ENCODE measurements at regions not wholly inside any gene's neighbourhood (a gene's known extent, or its start where the extent isn't known, plus 50 kb on each side); places are given as distances from the start of the nearest gene placed in this dataset.
"Not testable (repeated sequence)": the region's sequence is repeated elsewhere in the genome, so short reads cannot be mapped to it uniquely, and the experiment has no call there.

DNA sequence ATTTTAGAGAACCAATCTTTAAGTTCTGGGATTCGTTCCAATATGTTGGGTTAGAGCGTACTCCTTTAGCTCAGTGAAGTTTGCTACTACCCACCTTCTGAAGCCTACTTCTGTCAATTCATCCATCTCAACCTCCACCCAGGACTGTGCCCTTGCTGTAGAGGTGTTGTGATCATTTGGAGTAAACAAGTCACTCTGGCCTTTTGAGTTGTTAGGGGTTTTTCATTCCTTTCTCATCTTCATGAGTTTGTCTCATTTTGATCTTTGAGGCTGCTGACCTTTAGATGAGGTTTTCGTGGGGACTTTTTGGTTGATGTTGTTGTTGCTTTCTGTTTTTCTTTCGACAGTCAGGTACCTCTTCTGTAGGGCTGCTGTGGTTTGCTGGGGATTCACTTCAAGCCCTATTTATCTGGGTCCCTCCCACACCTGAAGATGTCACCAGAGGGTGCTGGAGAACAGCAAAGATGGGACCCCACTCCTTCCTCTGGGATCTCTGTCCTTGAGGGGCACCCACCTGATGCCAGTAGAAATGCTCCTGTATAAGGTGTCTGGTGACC is 158.4 kb downstream of the ANKRD36B start:
- H3K4me3 ChIP-seq (ENCODE audit: low read depth, low read length); H4K91ac ChIP-seq (ENCODE audit: low read depth, low read length); H2AFZ ChIP-seq (ENCODE audit: insufficient read depth, low read length, poor library complexity); H2BK5ac ChIP-seq (ENCODE audit: low read depth, low read length, poor library complexity); H3K27ac ChIP-seq (ENCODE audit: low read depth, low read length); H3K23ac ChIP-seq (ENCODE audit: low read length); H2BK120ac ChIP-seq (ENCODE audit: insufficient read depth, low read length, poor library complexity); H3K36me3 ChIP-seq (ENCODE audit: control insufficient read depth in 1 of 2, insufficient read depth in 2 of 2, low read length in 2 of 2); DNase-seq; H2BK12ac ChIP-seq (ENCODE audit: low read length); H3K4me2 ChIP-seq (ENCODE audit: low read length); H4K12ac ChIP-seq (ENCODE audit: low read depth, low read length); H4K8ac ChIP-seq (ENCODE audit: low read depth, low read length); H3K18ac ChIP-seq (ENCODE audit: low read length); H3K4me1 ChIP-seq (ENCODE audit: control insufficient read depth in 1 of 2, insufficient read depth in 2 of 2, low read length in 2 of 2); H3K9me3 ChIP-seq (ENCODE audit: insufficient read depth, low read depth, low read length); H3K79me1 ChIP-seq (ENCODE audit: low read length); H3K27me3 ChIP-seq (ENCODE audit: insufficient read depth, low read length); H3K14ac ChIP-seq (ENCODE audit: low read length); H3K4ac ChIP-seq (ENCODE audit: low read depth, low read length); H3K79me2 ChIP-seq (ENCODE audit: control insufficient read depth, insufficient read depth, low read length, poor library complexity); H3K9ac ChIP-seq (ENCODE audit: low read length); H2AK5ac ChIP-seq (ENCODE audit: low read length): not testable (repeated sequence)
- no CpG with 5 or more reads among the region's 4 CpGs for WGBS (ENCODE audit: extremely low coverage, insufficient coverage, insufficient read length)

DNA sequence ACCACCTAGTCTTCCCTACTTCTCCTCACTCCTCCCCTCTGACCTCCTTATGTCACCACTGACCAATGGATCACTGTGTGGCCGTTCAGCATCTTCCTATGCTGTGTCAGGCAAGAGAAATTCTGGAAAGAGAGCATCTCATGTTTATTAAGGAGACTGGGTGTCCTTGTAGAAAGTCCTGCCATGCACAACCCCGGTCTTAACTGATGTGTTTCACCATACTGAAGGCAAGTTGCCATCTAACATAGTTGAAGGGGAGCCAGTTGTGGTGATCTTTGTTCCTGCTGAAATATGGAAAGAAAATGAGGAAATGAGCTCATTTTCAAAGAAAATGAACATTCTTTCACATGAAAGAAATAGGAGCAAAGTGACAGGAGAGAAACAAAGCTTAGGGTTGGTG is 167.3 kb downstream of the ANKRD36B start:
- not testable (repeated sequence) for H3K27ac ChIP-seq (ENCODE audit: low read depth, low read length); H3K27me3 ChIP-seq (ENCODE audit: insufficient read depth, low read length); H4K8ac ChIP-seq (ENCODE audit: low read depth, low read length); H3K4me1 ChIP-seq (ENCODE audit: control insufficient read depth in 1 of 2, insufficient read depth in 2 of 2, low read length in 2 of 2); H3K4ac ChIP-seq (ENCODE audit: low read depth, low read length); H3K14ac ChIP-seq (ENCODE audit: low read length); H2AK5ac ChIP-seq (ENCODE audit: low read length); H3K4me2 ChIP-seq (ENCODE audit: low read length); H4K12ac ChIP-seq (ENCODE audit: low read depth, low read length); H3K23ac ChIP-seq (ENCODE audit: low read length); H2AFZ ChIP-seq (ENCODE audit: insufficient read depth, low read length, poor library complexity); H3K4me3 ChIP-seq (ENCODE audit: low read depth, low read length); H2BK5ac ChIP-seq (ENCODE audit: low read depth, low read length, poor library complexity); DNase-seq; H2BK12ac ChIP-seq (ENCODE audit: low read length); H3K79me2 ChIP-seq (ENCODE audit: control insufficient read depth, insufficient read depth, low read length, poor library complexity); H3K9me3 ChIP-seq (ENCODE audit: insufficient read depth, low read depth, low read length); H3K79me1 ChIP-seq (ENCODE audit: low read length); H2BK120ac ChIP-seq (ENCODE audit: insufficient read depth, low read length, poor library complexity); H3K36me3 ChIP-seq (ENCODE audit: control insufficient read depth in 1 of 2, insufficient read depth in 2 of 2, low read length in 2 of 2); H3K9ac ChIP-seq (ENCODE audit: low read length); H3K18ac ChIP-seq (ENCODE audit: low read length); H4K91ac ChIP-seq (ENCODE audit: low read depth, low read length)
- no CpG with 5 or more reads among the region's 2 CpGs for WGBS (ENCODE audit: extremely low coverage, insufficient coverage, insufficient read length)

DNA sequence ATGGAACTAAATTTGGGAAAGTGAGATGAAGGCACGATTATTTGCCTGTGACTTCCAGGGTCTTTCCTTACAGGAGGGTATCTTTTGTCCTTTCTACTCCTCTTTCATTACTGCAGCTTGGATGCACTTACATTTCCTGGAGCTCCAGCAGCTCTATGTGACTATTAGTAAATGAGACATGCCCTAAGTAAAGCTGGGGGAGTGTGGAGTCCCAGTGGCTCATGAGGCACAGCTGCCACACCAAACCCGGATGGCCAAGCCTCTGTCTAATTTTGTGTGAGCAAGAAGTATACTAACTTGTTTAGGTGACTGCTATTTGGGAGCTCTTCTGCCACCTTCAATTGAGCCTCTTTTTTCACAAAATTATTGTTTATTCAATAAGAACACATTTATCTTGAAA is 183.3 kb downstream of the ANKRD36B start:
- H3K14ac ChIP-seq (ENCODE audit: low read length); H2AK5ac ChIP-seq (ENCODE audit: low read length); H2AFZ ChIP-seq (ENCODE audit: insufficient read depth, low read length, poor library complexity); H4K8ac ChIP-seq (ENCODE audit: low read depth, low read length); H2BK120ac ChIP-seq (ENCODE audit: insufficient read depth, low read length, poor library complexity); H3K9me3 ChIP-seq (ENCODE audit: insufficient read depth, low read depth, low read length); H3K4ac ChIP-seq (ENCODE audit: low read depth, low read length); H3K36me3 ChIP-seq (ENCODE audit: control insufficient read depth in 1 of 2, insufficient read depth in 2 of 2, low read length in 2 of 2); H4K91ac ChIP-seq (ENCODE audit: low read depth, low read length); H2BK12ac ChIP-seq (ENCODE audit: low read length); H2BK5ac ChIP-seq (ENCODE audit: low read depth, low read length, poor library complexity); H3K79me2 ChIP-seq (ENCODE audit: control insufficient read depth, insufficient read depth, low read length, poor library complexity); DNase-seq; H3K79me1 ChIP-seq (ENCODE audit: low read length); H3K27me3 ChIP-seq (ENCODE audit: insufficient read depth, low read length); H3K9ac ChIP-seq (ENCODE audit: low read length); H3K4me2 ChIP-seq (ENCODE audit: low read length); H3K18ac ChIP-seq (ENCODE audit: low read length); H4K12ac ChIP-seq (ENCODE audit: low read depth, low read length); H3K4me1 ChIP-seq (ENCODE audit: control insufficient read depth in 1 of 2, insufficient read depth in 2 of 2, low read length in 2 of 2); H3K27ac ChIP-seq (ENCODE audit: low read depth, low read length); H3K4me3 ChIP-seq (ENCODE audit: low read depth, low read length); H3K23ac ChIP-seq (ENCODE audit: low read length): not testable (repeated sequence)
- whole genome bisulfite sequencing (ENCODE audit: extremely low coverage, insufficient coverage, insufficient read length): no CpG with 5 or more reads among the region's 2 CpGs

DNA sequence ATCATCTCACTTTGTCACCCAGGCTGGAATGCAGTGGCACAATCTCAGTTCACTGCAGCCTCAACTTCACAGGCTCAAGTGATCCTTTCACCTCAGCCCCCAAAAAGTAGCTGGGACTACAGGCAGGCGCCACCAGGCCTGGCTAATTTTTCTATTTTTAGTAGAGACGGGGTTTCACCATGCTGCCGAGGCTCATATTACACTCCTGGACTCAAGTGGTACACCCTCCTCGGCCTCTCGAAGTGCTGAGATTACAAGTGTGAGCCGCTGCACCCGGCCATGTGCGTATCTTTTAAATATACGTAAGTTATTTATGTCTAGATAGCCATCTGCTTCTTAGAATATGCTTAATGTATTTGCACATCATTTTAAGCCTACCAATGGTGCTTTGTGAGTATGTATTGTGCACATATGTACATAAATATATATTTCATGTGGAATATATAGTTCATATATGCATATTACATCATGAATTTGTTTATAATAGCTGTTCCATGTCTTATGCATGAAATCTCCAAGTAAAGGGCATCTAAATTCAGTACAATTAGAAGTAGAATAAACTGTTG is 184.4 kb downstream of the ANKRD36B start:
- H2BK12ac ChIP-seq (ENCODE audit: low read length); H3K4me2 ChIP-seq (ENCODE audit: low read length); H4K12ac ChIP-seq (ENCODE audit: low read depth, low read length); DNase-seq; H3K4me3 ChIP-seq (ENCODE audit: low read depth, low read length); H3K79me1 ChIP-seq (ENCODE audit: low read length); H3K27me3 ChIP-seq (ENCODE audit: insufficient read depth, low read length); H2AK5ac ChIP-seq (ENCODE audit: low read length); H3K4me1 ChIP-seq (ENCODE audit: control insufficient read depth in 1 of 2, insufficient read depth in 2 of 2, low read length in 2 of 2); H2AFZ ChIP-seq (ENCODE audit: insufficient read depth, low read length, poor library complexity); H3K9ac ChIP-seq (ENCODE audit: low read length); H3K4ac ChIP-seq (ENCODE audit: low read depth, low read length); H4K8ac ChIP-seq (ENCODE audit: low read depth, low read length); H3K79me2 ChIP-seq (ENCODE audit: control insufficient read depth, insufficient read depth, low read length, poor library complexity); H2BK120ac ChIP-seq (ENCODE audit: insufficient read depth, low read length, poor library complexity); H4K91ac ChIP-seq (ENCODE audit: low read depth, low read length); H3K18ac ChIP-seq (ENCODE audit: low read length); H3K14ac ChIP-seq (ENCODE audit: low read length); H3K36me3 ChIP-seq (ENCODE audit: control insufficient read depth in 1 of 2, insufficient read depth in 2 of 2, low read length in 2 of 2); H3K23ac ChIP-seq (ENCODE audit: low read length); H3K9me3 ChIP-seq (ENCODE audit: insufficient read depth, low read depth, low read length); H3K27ac ChIP-seq (ENCODE audit: low read depth, low read length); H2BK5ac ChIP-seq (ENCODE audit: low read depth, low read length, poor library complexity): not testable (repeated sequence)
- no CpG with 5 or more reads among the region's 9 CpGs for WGBS (ENCODE audit: extremely low coverage, insufficient coverage, insufficient read length)
